ENCODE measurements at regions not wholly inside any gene's neighbourhood (a gene's known extent, or its start where the extent isn't known, plus 50 kb on each side); places are given as distances from the start of the nearest gene placed in this dataset.

GRCh38 chrX:42093756-42094155 lies 170.4 kb upstream of the CASK start:
- no peak for TF ChIP-seq GABPA (IDR thresholded peaks at IDR 0.05; ENCODE audit: low read depth)
- TF ChIP-seq SPI1 (IDR thresholded peaks at IDR 0.05; ENCODE audit: borderline replicate concordance, low read depth) = no peak
- no peak for DNase-seq (ENCODE audit: low read depth in 1 of 2, low spot score in 1 of 2)
- no peaks in the 10 kb centered on the region for H3K27me3 ChIP-seq (ENCODE audit: insufficient read depth, poor library complexity, severe bottlenecking)
- no peak overlapping the region for H3K4me3 ChIP-seq (replicated peaks; ENCODE audit: insufficient read depth, low read length)
- H3K27ac ChIP-seq (replicated peaks) = no peak overlapping the region

- H3K27me3 ChIP-seq (ENCODE audit: insufficient read depth, poor library complexity, severe bottlenecking) = no peaks in the 10 kb centered on the region
- no peak overlapping the region for H3K4me3 ChIP-seq (replicated peaks; ENCODE audit: insufficient read depth, low read length)
- H3K27ac ChIP-seq (replicated peaks) = no peak overlapping the region
- no peak for DNase-seq (ENCODE audit: low read depth in 1 of 2, low spot score in 1 of 2)
- TF ChIP-seq GABPA (IDR thresholded peaks at IDR 0.05; ENCODE audit: low read depth) (no peak), POLR2AphosphoS5 (IDR thresholded peaks at IDR 0.05; ENCODE audit: low read depth) (no peak), REST (IDR thresholded peaks at IDR 0.05; ENCODE audit: insufficient replicate concordance, low read depth) (no peak), SPI1 (IDR thresholded peaks at IDR 0.05; ENCODE audit: borderline replicate concordance, low read depth) (no peak), CTCF (IDR thresholded peaks at IDR 0.05; ENCODE audit: insufficient read depth, low read length) (no peak)
Observed at GRCh38 chrX:42090395-42090794, 167.0 kb upstream of the CASK start.

- H3K27me3 ChIP-seq (ENCODE audit: insufficient read depth, poor library complexity, severe bottlenecking) = no peaks in the 10 kb centered on the region
- TF ChIP-seq POLR2AphosphoS5 (IDR thresholded peaks at IDR 0.05; ENCODE audit: low read depth) (no peak), REST (IDR thresholded peaks at IDR 0.05; ENCODE audit: insufficient replicate concordance, low read depth) (no peak), CTCF (IDR thresholded peaks at IDR 0.05; ENCODE audit: insufficient read depth, low read length) (no peak), GABPA (IDR thresholded peaks at IDR 0.05; ENCODE audit: low read depth) (no peak), SPI1 (IDR thresholded peaks at IDR 0.05; ENCODE audit: borderline replicate concordance, low read depth) (no peak)
- no peak for DNase-seq (ENCODE audit: low read depth in 1 of 2, low spot score in 1 of 2)
- no peak overlapping the region for H3K27ac ChIP-seq (replicated peaks)
- no peak overlapping the region for H3K4me3 ChIP-seq (replicated peaks; ENCODE audit: insufficient read depth, low read length)
Observed at GRCh38 chrX:42089031-42089430, 165.7 kb upstream of the CASK start.

GRCh38 chrX:42087960-42088359 lies 164.6 kb upstream of the CASK start:
- DNase-seq (ENCODE audit: low read depth in 1 of 2, low spot score in 1 of 2) = no peak
- TF ChIP-seq GABPA (IDR thresholded peaks at IDR 0.05; ENCODE audit: low read depth) (no peak), POLR2AphosphoS5 (IDR thresholded peaks at IDR 0.05; ENCODE audit: low read depth) (no peak), CTCF (IDR thresholded peaks at IDR 0.05; ENCODE audit: insufficient read depth, low read length) (no peak), SPI1 (IDR thresholded peaks at IDR 0.05; ENCODE audit: borderline replicate concordance, low read depth) (no peak), REST (IDR thresholded peaks at IDR 0.05; ENCODE audit: insufficient replicate concordance, low read depth) (no peak)
- H3K27me3 ChIP-seq (ENCODE audit: insufficient read depth, poor library complexity, severe bottlenecking) = no peaks in the 10 kb centered on the region

More at GRCh38 chrX:42087960-42088359, 164.6 kb upstream of the CASK start:
- H3K27ac ChIP-seq (replicated peaks) = no peak overlapping the region
- H3K4me3 ChIP-seq (replicated peaks; ENCODE audit: insufficient read depth, low read length) = no peak overlapping the region

Measured in HL-60 (cell line).